ENCODE measurements at regions not wholly inside any gene's neighbourhood (a gene's known extent, or its start where the extent isn't known, plus 50 kb on each side); places are given as distances from the start of the nearest gene placed in this dataset.

DNA sequence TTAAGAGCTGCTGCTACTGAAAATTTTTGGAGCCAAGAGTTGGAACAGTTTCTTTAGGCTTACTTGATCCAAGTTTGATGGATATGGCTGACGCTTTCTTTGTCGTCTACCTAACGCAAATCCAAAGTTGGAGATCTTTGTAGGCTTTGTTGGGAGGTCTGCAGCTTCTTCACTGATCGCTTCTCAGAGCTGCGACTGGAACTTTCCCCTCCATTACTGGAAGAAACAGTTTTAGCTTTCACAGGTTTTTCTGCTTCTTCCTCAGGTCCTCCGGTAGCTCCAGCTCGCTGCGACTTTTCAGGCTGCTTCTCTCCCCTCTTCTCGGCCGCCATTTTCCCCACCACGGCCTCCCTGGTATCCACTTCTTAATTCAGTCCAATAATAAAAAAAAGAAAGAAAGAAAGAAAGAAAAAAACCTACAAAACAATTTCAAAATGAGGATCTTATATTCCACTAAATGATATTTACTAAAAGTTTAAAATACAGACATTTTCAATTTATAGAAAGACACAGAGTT lies 178.1 kb upstream of the HMGA2 start:
- no peaks in the 10 kb centered on the region for H3K9me3 ChIP-seq (ENCODE audit: control insufficient read depth in 5 of 5, low read length in 5 of 5)
- peaks cover 0 to 6% (median 0%) of the 10 kb centered on the region in 5 donors for H3K27me3 ChIP-seq (ENCODE audit: control insufficient read depth in 5 of 5, insufficient read depth in 4 of 5, low read length in 5 of 5)
- H3K4me1 ChIP-seq (ENCODE audit: control insufficient read depth in 5 of 5, insufficient read depth in 5 of 5, low read length in 5 of 5), result peaks cover 0 to 6% (median 0%) of the 10 kb centered on the region in 5 donors
- no peak overlapping the region for H3K9ac ChIP-seq (ENCODE audit: low read length in 5 of 5)
- H3K4me3 ChIP-seq (ENCODE audit: low read depth in 1 of 5, low read length in 5 of 5), result no peak overlapping the region
- H3K27ac ChIP-seq (ENCODE audit: low read depth, low read length), result no peak overlapping the region
- no peaks in the 10 kb centered on the region for H3K36me3 ChIP-seq (ENCODE audit: control insufficient read depth in 5 of 5, insufficient read depth in 5 of 5, low read length in 5 of 5)

DNA sequence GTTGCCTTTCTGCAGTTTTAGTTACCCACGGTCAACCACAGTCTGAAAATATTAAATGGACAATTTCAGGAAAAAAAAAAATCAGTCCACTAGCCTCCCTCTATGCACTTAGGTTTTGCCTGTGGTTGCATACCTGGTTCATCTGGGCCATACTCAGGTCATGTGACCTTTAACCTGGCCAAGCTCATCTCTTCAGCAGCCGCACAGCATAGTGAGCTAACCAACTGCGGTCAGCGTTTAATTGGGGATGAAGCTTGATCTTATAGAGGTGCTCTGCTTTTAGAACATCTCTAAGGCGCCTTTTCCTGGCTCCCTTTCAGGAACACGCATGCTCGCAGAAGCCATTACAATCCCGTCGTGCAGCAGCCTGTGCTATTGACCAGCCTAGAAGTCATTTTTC lies 177.2 kb upstream of the HMGA2 start:
- Histone ChIP-seq H3K9me3 (ENCODE audit: control insufficient read depth in 5 of 5, low read length in 5 of 5) (no peaks in the 10 kb centered on the region), H3K36me3 (ENCODE audit: control insufficient read depth in 5 of 5, insufficient read depth in 5 of 5, low read length in 5 of 5) (no peaks in the 10 kb centered on the region), H3K27me3 (ENCODE audit: control insufficient read depth in 5 of 5, insufficient read depth in 4 of 5, low read length in 5 of 5) (peaks cover 0 to 4% (median 0%) of the 10 kb centered on the region in 5 donors), H3K4me1 (ENCODE audit: control insufficient read depth in 5 of 5, insufficient read depth in 5 of 5, low read length in 5 of 5) (peaks cover 0 to 6% (median 0%) of the 10 kb centered on the region in 5 donors), H3K9ac (ENCODE audit: low read length in 5 of 5) (no peak overlapping the region), H3K27ac (ENCODE audit: low read depth, low read length) (no peak overlapping the region), H3K4me3 (ENCODE audit: low read depth in 1 of 5, low read length in 5 of 5) (no peak overlapping the region)

DNA sequence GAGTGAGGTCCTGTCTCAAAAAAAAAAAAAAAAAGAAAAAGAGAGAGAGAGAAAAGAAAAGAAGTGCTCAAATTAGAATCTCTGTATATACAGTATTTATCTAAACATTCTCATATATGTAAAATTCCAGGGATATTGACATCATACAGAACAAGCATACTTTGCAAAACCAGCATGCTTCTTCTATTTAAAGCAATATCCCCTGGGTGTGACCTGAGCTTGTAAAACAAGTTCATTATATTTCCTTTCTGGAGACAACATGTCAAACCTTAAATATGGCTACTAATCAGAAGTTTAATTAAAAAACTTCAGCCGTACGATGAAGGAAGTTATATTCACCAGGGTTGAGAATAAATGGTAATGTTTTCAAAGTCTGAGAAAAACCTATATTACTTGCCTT lies 175.8 kb upstream of the HMGA2 start:
- Histone ChIP-seq H3K27me3 (ENCODE audit: control insufficient read depth in 5 of 5, insufficient read depth in 4 of 5, low read length in 5 of 5) (peaks cover 0 to 4% (median 0%) of the 10 kb centered on the region in 5 donors), H3K36me3 (ENCODE audit: control insufficient read depth in 5 of 5, insufficient read depth in 5 of 5, low read length in 5 of 5) (no peaks in the 10 kb centered on the region), H3K4me3 (ENCODE audit: low read depth in 1 of 5, low read length in 5 of 5) (no peak overlapping the region), H3K4me1 (ENCODE audit: control insufficient read depth in 5 of 5, insufficient read depth in 5 of 5, low read length in 5 of 5) (peaks cover 0 to 6% (median 0%) of the 10 kb centered on the region in 5 donors), H3K9me3 (ENCODE audit: control insufficient read depth in 5 of 5, low read length in 5 of 5) (no peaks in the 10 kb centered on the region), H3K27ac (ENCODE audit: low read depth, low read length) (no peak overlapping the region), H3K9ac (ENCODE audit: low read length in 5 of 5) (no peak overlapping the region)

DNA sequence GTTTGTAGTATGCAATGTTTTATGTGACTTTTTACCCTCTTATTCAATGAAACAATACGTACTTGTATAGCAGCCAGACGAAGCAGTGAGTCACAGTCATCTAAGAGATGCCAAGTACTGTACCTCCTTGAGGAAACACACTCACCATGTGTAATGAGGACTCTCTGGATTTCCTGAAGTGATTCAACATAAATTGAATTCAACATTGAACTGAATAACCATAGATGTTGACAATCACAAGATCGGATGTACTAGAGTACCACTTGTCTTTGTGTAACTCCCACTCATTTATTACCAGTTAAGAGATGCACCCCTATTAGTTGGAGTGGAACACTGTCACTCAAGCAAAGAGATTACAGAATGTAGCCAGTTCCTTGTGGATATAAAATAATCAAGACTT lies 175.2 kb upstream of the HMGA2 start:
- no peaks in the 10 kb centered on the region for H3K36me3 ChIP-seq (ENCODE audit: control insufficient read depth in 5 of 5, insufficient read depth in 5 of 5, low read length in 5 of 5)
- peaks cover 0 to 6% (median 0%) of the 10 kb centered on the region in 5 donors for H3K4me1 ChIP-seq (ENCODE audit: control insufficient read depth in 5 of 5, insufficient read depth in 5 of 5, low read length in 5 of 5)
- no peaks in the 10 kb centered on the region for H3K9me3 ChIP-seq (ENCODE audit: control insufficient read depth in 5 of 5, low read length in 5 of 5)
- peaks cover 0 to 4% (median 0%) of the 10 kb centered on the region in 5 donors for H3K27me3 ChIP-seq (ENCODE audit: control insufficient read depth in 5 of 5, insufficient read depth in 4 of 5, low read length in 5 of 5)
- H3K4me3 ChIP-seq (ENCODE audit: low read depth in 1 of 5, low read length in 5 of 5), result no peak overlapping the region
- no peak overlapping the region for H3K9ac ChIP-seq (ENCODE audit: low read length in 5 of 5)
- no peak overlapping the region for H3K27ac ChIP-seq (ENCODE audit: low read depth, low read length)

DNA sequence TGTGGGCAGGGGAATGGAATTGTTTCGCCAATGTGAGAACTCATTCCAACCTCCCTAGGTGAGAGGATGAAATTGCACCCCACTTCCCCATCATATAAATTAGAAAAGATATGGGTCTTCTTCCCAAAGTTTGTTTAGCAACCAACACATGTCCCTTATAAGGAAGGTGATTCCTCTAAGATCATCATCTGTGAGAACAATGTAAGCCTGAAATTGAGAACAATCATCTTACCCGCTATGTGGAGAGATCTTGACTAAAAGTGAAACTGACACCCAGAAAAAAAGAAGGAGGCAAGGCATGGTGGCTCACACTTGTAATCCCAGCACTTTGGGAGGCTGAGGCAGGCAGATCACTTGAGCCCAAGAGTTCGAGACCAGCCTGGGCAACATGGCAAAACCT lies 173.2 kb upstream of the HMGA2 start:
- Histone ChIP-seq H3K9ac (ENCODE audit: low read length in 5 of 5) (no peak overlapping the region), H3K4me3 (ENCODE audit: low read depth in 1 of 5, low read length in 5 of 5) (no peak overlapping the region), H3K27ac (ENCODE audit: low read depth, low read length) (no peak overlapping the region), H3K27me3 (ENCODE audit: control insufficient read depth in 5 of 5, insufficient read depth in 4 of 5, low read length in 5 of 5) (peaks cover 0 to 4% (median 0%) of the 10 kb centered on the region in 5 donors), H3K4me1 (ENCODE audit: control insufficient read depth in 5 of 5, insufficient read depth in 5 of 5, low read length in 5 of 5) (peaks cover 0 to 6% (median 0%) of the 10 kb centered on the region in 5 donors), H3K9me3 (ENCODE audit: control insufficient read depth in 5 of 5, low read length in 5 of 5) (no peaks in the 10 kb centered on the region), H3K36me3 (ENCODE audit: control insufficient read depth in 5 of 5, insufficient read depth in 5 of 5, low read length in 5 of 5) (no peaks in the 10 kb centered on the region)

DNA sequence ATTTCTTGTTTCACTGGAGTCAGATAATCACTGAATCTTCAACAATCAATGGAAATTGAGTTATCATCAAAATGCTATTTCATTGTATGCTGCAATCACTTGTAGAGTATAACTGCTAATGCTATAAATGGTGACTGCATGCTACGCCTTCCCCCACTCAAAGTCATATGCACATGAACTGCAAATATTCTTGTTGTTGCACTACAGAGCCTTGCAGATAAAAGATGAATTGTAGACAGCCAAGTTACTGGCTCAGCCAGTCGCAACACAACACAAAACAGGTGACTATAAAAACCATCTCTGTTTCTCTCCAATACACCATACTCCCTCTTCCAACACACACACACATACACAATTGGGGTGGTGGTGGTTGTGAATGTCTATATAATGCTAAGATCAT lies 171.0 kb upstream of the HMGA2 start:
- H3K36me3 ChIP-seq (ENCODE audit: control insufficient read depth in 5 of 5, insufficient read depth in 5 of 5, low read length in 5 of 5), result no peaks in the 10 kb centered on the region
- H3K9ac ChIP-seq (ENCODE audit: low read length in 5 of 5), result no peak overlapping the region
- H3K27me3 ChIP-seq (ENCODE audit: control insufficient read depth in 5 of 5, insufficient read depth in 4 of 5, low read length in 5 of 5), result no peaks in the 10 kb centered on the region
- H3K4me3 ChIP-seq (ENCODE audit: low read depth in 1 of 5, low read length in 5 of 5), result no peak overlapping the region
- no peak overlapping the region for H3K27ac ChIP-seq (ENCODE audit: low read depth, low read length)
- H3K9me3 ChIP-seq (ENCODE audit: control insufficient read depth in 5 of 5, low read length in 5 of 5), result no peaks in the 10 kb centered on the region
- peaks cover 0 to 6% (median 0%) of the 10 kb centered on the region in 5 donors for H3K4me1 ChIP-seq (ENCODE audit: control insufficient read depth in 5 of 5, insufficient read depth in 5 of 5, low read length in 5 of 5)

DNA sequence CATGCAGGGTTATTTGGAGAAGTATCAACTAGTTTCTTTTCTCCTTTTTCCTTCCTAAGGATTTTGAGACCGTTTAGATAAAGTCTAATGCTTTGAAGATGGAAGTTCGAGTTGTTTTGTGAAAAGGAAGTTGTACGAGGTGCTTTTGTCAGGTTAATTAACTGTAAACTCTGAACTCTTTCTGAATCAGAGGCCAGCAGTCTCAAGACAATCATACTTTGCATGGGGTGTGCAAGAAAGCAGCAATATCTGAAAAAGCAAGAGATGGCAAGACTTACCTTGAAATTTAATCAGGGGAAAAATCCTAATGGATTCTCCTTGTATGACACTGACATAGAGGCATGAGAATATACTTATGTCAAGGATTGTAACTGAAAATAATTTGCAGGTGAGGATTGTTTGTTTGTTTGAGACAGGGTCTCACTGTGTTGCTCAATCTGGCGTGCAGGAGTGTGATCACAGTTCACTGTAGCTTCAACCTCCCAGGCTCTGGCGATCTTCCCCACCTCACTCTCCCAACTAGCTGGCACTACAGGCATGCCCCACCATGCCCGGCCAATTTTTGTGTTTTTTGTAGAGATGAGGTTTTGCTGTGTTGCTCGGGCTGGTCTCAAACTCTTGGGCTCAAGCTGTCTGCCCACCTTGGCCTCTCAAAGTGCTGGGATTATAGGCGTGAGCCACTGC lies 170.2 kb upstream of the HMGA2 start:
- H3K9ac ChIP-seq (ENCODE audit: low read length in 5 of 5), result no peak overlapping the region

DNA sequence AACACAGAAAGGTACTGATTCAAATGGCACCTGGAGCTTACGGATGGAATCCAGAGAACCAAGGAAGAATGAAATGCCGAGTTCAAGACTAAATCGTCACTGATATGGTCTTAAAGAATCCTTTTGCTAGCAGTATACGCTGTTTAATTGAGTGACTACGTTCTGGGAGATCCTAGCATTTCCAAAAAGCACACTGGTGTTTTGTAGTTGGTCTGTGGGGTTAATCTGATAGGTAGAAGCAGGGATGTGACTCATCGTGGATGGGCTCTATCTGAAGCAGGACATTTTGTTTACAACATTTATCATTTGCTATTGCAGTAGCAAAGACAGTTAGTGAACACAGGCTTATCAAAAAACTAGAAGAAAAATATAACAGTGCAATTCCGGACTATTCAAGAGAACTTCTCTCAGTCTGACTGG lies 169.2 kb upstream of the HMGA2 start:
- H3K4me1 ChIP-seq (ENCODE audit: control insufficient read depth in 5 of 5, insufficient read depth in 5 of 5, low read length in 5 of 5), result no peaks in the 10 kb centered on the region
- H3K9ac ChIP-seq (ENCODE audit: low read length in 5 of 5), result no peak overlapping the region
- H3K9me3 ChIP-seq (ENCODE audit: control insufficient read depth in 5 of 5, low read length in 5 of 5), result no peaks in the 10 kb centered on the region
- peaks cover 0 to 5% (median 0%) of the 10 kb centered on the region in 5 donors for H3K27me3 ChIP-seq (ENCODE audit: control insufficient read depth in 5 of 5, insufficient read depth in 4 of 5, low read length in 5 of 5)
- no peak overlapping the region for H3K4me3 ChIP-seq (ENCODE audit: low read depth in 1 of 5, low read length in 5 of 5)
- H3K27ac ChIP-seq (ENCODE audit: low read depth, low read length), result no peak overlapping the region
- no peaks in the 10 kb centered on the region for H3K36me3 ChIP-seq (ENCODE audit: control insufficient read depth in 5 of 5, insufficient read depth in 5 of 5, low read length in 5 of 5)

More for the DNA sequence above, 170.2 kb upstream of the HMGA2 start:
- Histone ChIP-seq H3K4me3 (ENCODE audit: low read depth in 1 of 5, low read length in 5 of 5) (no peak overlapping the region), H3K36me3 (ENCODE audit: control insufficient read depth in 5 of 5, insufficient read depth in 5 of 5, low read length in 5 of 5) (no peaks in the 10 kb centered on the region), H3K27ac (ENCODE audit: low read depth, low read length) (no peak overlapping the region), H3K4me1 (ENCODE audit: control insufficient read depth in 5 of 5, insufficient read depth in 5 of 5, low read length in 5 of 5) (no peaks in the 10 kb centered on the region), H3K27me3 (ENCODE audit: control insufficient read depth in 5 of 5, insufficient read depth in 4 of 5, low read length in 5 of 5) (no peaks in the 10 kb centered on the region), H3K9me3 (ENCODE audit: control insufficient read depth in 5 of 5, low read length in 5 of 5) (no peaks in the 10 kb centered on the region)

DNA sequence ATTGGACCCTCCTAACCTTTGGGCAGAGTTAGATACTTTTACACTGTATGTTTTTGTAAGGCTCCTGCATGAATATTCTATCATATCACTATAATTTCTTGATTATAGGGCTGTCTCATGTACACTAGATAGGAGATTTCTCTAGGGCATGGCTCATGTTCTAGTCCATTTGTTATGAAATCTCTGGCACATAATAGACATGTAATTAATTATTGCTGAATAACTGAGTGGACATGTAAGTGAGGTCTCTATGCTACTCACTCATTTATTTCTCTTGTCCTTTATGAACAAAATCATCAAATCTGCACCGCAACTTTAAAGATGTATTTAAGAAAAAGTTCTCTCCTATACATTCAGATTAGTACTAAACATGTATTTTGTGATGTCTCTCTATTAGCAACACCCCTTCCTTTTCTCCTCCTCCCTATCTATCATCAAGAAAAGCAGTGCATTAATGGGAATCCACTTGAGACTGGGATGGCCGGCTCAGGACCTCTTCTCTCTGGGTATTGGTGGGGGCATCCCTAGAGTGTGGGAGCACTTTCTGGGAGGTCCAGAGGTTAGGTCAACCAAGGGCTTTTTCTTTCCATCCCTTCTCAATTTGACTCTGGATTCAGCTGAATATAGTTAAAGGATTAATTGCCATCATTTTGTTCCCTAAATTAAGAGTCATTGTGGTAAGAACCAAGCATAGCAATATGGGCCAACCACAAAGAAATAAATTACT lies 168.0 kb upstream of the HMGA2 start:
- no peaks in the 10 kb centered on the region for H3K4me1 ChIP-seq (ENCODE audit: control insufficient read depth in 5 of 5, insufficient read depth in 5 of 5, low read length in 5 of 5)
- H3K27me3 ChIP-seq (ENCODE audit: control insufficient read depth in 5 of 5, insufficient read depth in 4 of 5, low read length in 5 of 5), result peaks cover 0 to 6% (median 0%) of the 10 kb centered on the region in 5 donors
- H3K36me3 ChIP-seq (ENCODE audit: control insufficient read depth in 5 of 5, insufficient read depth in 5 of 5, low read length in 5 of 5), result no peaks in the 10 kb centered on the region
- no peak overlapping the region for H3K4me3 ChIP-seq (ENCODE audit: low read depth in 1 of 5, low read length in 5 of 5)
- no peak overlapping the region for H3K9ac ChIP-seq (ENCODE audit: low read length in 5 of 5)
- H3K9me3 ChIP-seq (ENCODE audit: control insufficient read depth in 5 of 5, low read length in 5 of 5), result no peaks in the 10 kb centered on the region
- H3K27ac ChIP-seq (ENCODE audit: low read depth, low read length), result no peak overlapping the region

DNA sequence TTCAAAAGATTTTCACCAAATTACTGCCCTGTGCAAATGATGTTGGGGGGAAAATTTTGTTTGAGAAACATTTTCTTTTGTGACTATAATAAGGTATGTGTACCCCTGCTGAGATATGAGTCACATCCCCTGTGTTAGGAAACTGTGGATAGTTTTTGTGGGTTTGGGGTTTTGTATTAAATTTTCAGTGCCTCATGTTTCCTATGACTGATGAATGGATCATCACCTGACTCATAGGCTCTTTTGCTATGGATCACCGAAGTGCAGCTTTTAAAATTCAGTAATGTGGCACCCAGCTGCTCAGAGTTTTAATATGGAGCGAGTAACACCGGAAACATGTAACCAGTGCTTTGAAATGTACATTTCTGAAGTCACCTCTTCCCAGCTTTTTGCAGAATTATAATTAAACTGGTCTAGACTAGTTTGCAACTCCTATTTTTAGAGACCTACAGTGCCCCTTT lies 167.4 kb upstream of the HMGA2 start:
- Histone ChIP-seq H3K4me3 (ENCODE audit: low read depth in 1 of 5, low read length in 5 of 5) (no peak overlapping the region), H3K4me1 (ENCODE audit: control insufficient read depth in 5 of 5, insufficient read depth in 5 of 5, low read length in 5 of 5) (no peaks in the 10 kb centered on the region), H3K27ac (ENCODE audit: low read depth, low read length) (no peak overlapping the region), H3K9me3 (ENCODE audit: control insufficient read depth in 5 of 5, low read length in 5 of 5) (no peaks in the 10 kb centered on the region), H3K36me3 (ENCODE audit: control insufficient read depth in 5 of 5, insufficient read depth in 5 of 5, low read length in 5 of 5) (no peaks in the 10 kb centered on the region), H3K9ac (ENCODE audit: low read length in 5 of 5) (no peak overlapping the region), H3K27me3 (ENCODE audit: control insufficient read depth in 5 of 5, insufficient read depth in 4 of 5, low read length in 5 of 5) (peaks cover 0 to 6% (median 0%) of the 10 kb centered on the region in 5 donors)
